HepG2 (cell line): ENCODE measurements at regions not wholly inside any gene's neighbourhood (a gene's known extent, or its start where the extent isn't known, plus 50 kb on each side); places are given as distances from the start of the nearest gene placed in this dataset.

ENCODE experiments used
- ATAC-seq: fragments of 200-7000 bp; cut with Tn5 transposase; 3 replicates; pipeline ENCODE4 v1.9.1; 2020; ENCODE audit warnings: mild to moderate bottlenecking, moderate library complexity
- BruUV-seq: library from RNA; stranded (reverse); fragments of 400-500 nt; replicated peaks from 2 replicates; lab custom pipeline; 2021; lab: Mats Ljungman, UMichigan
- CTCF ChIA-PET: fragments of 300-600 bp; formaldehyde crosslinking; extraction: SDS; loops from one replicate; lab custom pipeline; 2021; ENCODE audit warnings: low total read pairs, inconsistent platforms, low intra/inter-chr PET ratio; lab: Yijun Ruan, JAX
- POLR2A ChIA-PET: fragments of 350-600 bp; sonication (Branson Sonifier 250); formaldehyde crosslinking; loops from one replicate; lab custom pipeline; 2020; ENCODE audit warnings: antibody characterized with exemption, inconsistent platforms; lab: Yijun Ruan, JAX
- DNase-seq: peaks from one replicate; pipeline ENCODE4 v3.0.0-alpha.2; 2015; ENCODE audit warnings: low spot score
- FAIRE-seq: peaks from 3 replicates; lab custom pipeline; 2011; peaks lifted over from hg19 to GRCh38; lab: Jason Lieb, UNC
- H2AFZ ChIP-seq: one replicate; pipeline ENCODE4 v1.6.1; 2011; ENCODE audit warnings: low read length, inconsistent platforms
- H3K27ac ChIP-seq: fragments of 300-600 bp; 3 replicates; pipeline ENCODE4 v1.8.0; 2011; ENCODE audit warnings: mixed run types, mild to moderate bottlenecking, mixed read lengths, low read length, inconsistent platforms; ENCODE audit not compliant: insufficient read depth; ENCODE audit errors: extremely low read length
- H3K27me3 ChIP-seq, 2 experiments: fragments of 200-600 bp in 1 of 2; 2 replicates in 1 of 2; 3 replicates in 1 of 2; pipeline versions ENCODE4 v1.6.0 to v1.8.0; 2011; ENCODE audit warnings: low read length in 2 of 2, mild to moderate bottlenecking in 2 of 2, moderate library complexity in 2 of 2, inconsistent platforms in 1 of 2; ENCODE audit not compliant: insufficient read depth in 2 of 2, control insufficient read depth in 1 of 2
- H3K36me3 ChIP-seq, 2 experiments: fragments of 200-600 bp in 1 of 2; replicated peaks in 1 of 2; 2 replicates in 1 of 2; 3 replicates in 1 of 2; pipeline versions ENCODE4 v1.5.1 to v1.8.0; 2011; ENCODE audit warnings: low read length in 2 of 2, inconsistent platforms in 1 of 2; ENCODE audit not compliant: insufficient read depth in 2 of 2, control insufficient read depth in 1 of 2
- H3K4me1 ChIP-seq: 2 replicates; pipeline ENCODE4 v1.5.1; 2012; ENCODE audit warnings: low read length, inconsistent platforms; ENCODE audit not compliant: insufficient read depth
- H3K4me2 ChIP-seq: 2 replicates; pipeline ENCODE4 v1.6.0; 2011; ENCODE audit warnings: low read depth, low read length, inconsistent platforms
- H3K4me3 ChIP-seq, 3 experiments: fragments of 200-600 bp in 1 of 3; sonication (generic), shearing (Covaris generic) in 1 of 3; replicated peaks in 1 of 3; 2 replicates each; pipeline ENCODE4 v1.5.1; 2011 to 2016; ENCODE audit warnings: low read length in 3 of 3, inconsistent platforms in 2 of 3, low read depth in 2 of 3, mild to moderate bottlenecking in 2 of 3, control low read depth in 1 of 3, mixed read lengths in 1 of 3; ENCODE audit not compliant: insufficient read depth in 1 of 3
- H3K79me2 ChIP-seq: one replicate; pipeline ENCODE4 v1.6.1; 2011; ENCODE audit warnings: low read length, inconsistent platforms; ENCODE audit not compliant: insufficient read depth
- H3K9ac ChIP-seq: 2 replicates; pipeline ENCODE4 v1.6.0; 2011; ENCODE audit warnings: mild to moderate bottlenecking, low read depth, low read length, inconsistent platforms; ENCODE audit not compliant: insufficient read depth
- H3K9me3 ChIP-seq: 2 replicates; pipeline ENCODE4 v1.5.1; 2012; ENCODE audit warnings: mild to moderate bottlenecking, low read length
- H4K20me1 ChIP-seq: 2 replicates; pipeline ENCODE4 v1.6.0; 2011; ENCODE audit warnings: inconsistent platforms, mild to moderate bottlenecking, low read length, moderate library complexity; ENCODE audit not compliant: insufficient read depth
- CBX5 ChIP-seq: sonication (generic); formaldehyde crosslinking; IDR thresholded peaks from 2 replicates; pipeline ENCODE4 v1.4.0; 2020; ENCODE audit warnings: missing genetic modification reagents, borderline replicate concordance
- GPN1 ChIP-seq: sonication (generic); formaldehyde crosslinking; IDR thresholded peaks from 2 replicates; pipeline ENCODE4 v1.5.1; 2020; ENCODE audit warnings: missing genetic modification reagents, borderline replicate concordance
- HOXA9 ChIP-seq: sonication (generic); formaldehyde crosslinking; IDR thresholded peaks from 2 replicates; pipeline ENCODE4 v1.8.1; 2022; ENCODE audit warnings: missing genetic modification reagents, mild to moderate bottlenecking, moderate library complexity, borderline replicate concordance
- NR2F2 ChIP-seq: IDR thresholded peaks from 2 replicates; pipeline ENCODE4 v1.6.1; 2012; ENCODE audit warnings: low read depth, inconsistent platforms, borderline replicate concordance
- PCBP1 ChIP-seq: fragments of 200-400 bp; formaldehyde crosslinking; IDR thresholded peaks from 2 replicates; pipeline ENCODE4 v1.6.1; 2017; ENCODE audit warnings: mild to moderate bottlenecking, low read depth, low read length, borderline replicate concordance
- RELA ChIP-seq: sonication (generic); formaldehyde crosslinking; IDR thresholded peaks from 2 replicates; pipeline ENCODE4 v1.4.0; 2020; ENCODE audit warnings: missing genetic modification reagents
- SAP130 ChIP-seq: IDR thresholded peaks from 2 replicates; pipeline ENCODE4 v1.6.1; 2016; ENCODE audit warnings: low read depth
- ZBTB8A ChIP-seq: sonication (generic); formaldehyde crosslinking; IDR thresholded peaks from 2 replicates; pipeline ENCODE4 v1.4.0; 2020; ENCODE audit warnings: mild to moderate bottlenecking, low read depth, missing genetic modification reagents, borderline replicate concordance
- ZNF101 ChIP-seq: sonication (generic); formaldehyde crosslinking; IDR thresholded peaks from 2 replicates; pipeline ENCODE4 v1.4.0; 2020; ENCODE audit warnings: mild to moderate bottlenecking, low read depth, missing genetic modification reagents, borderline replicate concordance
- ZNF879 ChIP-seq: sonication (generic); formaldehyde crosslinking; IDR thresholded peaks from 2 replicates; pipeline ENCODE4 v1.8.1; 2023; ENCODE audit warnings: missing genetic modification reagents
- ZSCAN31 ChIP-seq: sonication (generic); formaldehyde crosslinking; IDR thresholded peaks from 2 replicates; pipeline ENCODE4 v1.5.0; 2020; ENCODE audit warnings: low read depth, mild to moderate bottlenecking, missing genetic modification reagents
- WGBS: methylation state at CpG from one replicate; pipeline ENCODE4 v1.1.6; 2017; ENCODE audit warnings: low lambda C conversion rate; 5-methylcytosine and 5-hydroxymethylcytosine counted together
- in situ Hi-C: cut with HindIII; loops from 2 replicates; pipeline ENCODE4 v1.10.0; 2017; ENCODE audit warnings: low pct_unique_long_range_greater_than_20kb; ENCODE audit not compliant: extremely low pct_ligation_motif_present
- intact Hi-C: fragments of 100-400 bp; cut with micrococcal nuclease; formaldehyde crosslinking; loops from one replicate; pipeline ENCODE4 v1.10.0; 2022; ENCODE audit not compliant: unreplicated experiment

DNA sequence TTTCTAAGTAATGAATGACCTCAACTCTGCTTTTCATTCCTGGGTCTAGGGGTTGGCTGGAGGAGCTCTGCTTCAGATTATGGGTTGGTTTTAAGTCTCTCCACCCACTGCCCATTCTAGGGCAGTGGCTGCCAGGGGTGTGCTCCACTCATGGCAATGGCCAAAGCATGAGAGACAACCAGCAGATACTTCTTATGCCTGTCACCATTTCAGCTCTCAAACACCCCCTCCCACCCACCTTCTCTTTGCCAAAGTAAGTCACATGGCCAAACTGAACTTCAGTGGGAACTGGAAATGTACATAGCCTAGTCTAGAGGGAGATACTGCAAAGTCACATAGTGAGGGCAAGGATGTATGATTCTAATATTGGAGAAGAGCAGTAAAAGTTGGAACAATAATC is 285.3 kb downstream of the RPLP1 start (continued):
- TF ChIP-seq ZNF879 (CRISPR knock-in tag): no peak
- no peak for TF ChIP-seq GPN1 (CRISPR knock-in tag)
- TF ChIP-seq RELA: no peak
- TF ChIP-seq ZBTB8A (CRISPR knock-in tag): no peak
- TF ChIP-seq SAP130 (CRISPR knock-in tag): no peak

DNA sequence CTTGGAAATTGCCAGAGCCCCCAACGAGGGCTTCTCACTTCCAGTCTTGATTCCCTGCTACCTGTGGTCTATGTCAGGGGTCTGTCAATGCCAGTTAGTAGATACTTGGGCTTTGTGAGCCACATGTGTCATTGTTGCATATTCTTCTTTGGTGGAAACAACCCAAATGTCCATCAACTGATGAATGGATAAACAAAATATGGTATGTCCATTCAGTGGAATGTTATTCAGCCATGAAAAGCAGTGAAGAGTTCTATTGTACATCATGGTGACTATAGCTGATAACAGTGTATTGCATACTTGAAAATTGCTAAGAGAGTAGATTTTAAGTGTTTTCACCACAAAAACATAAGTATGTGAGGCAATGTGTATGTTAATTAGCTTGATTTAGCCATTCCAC is 288.1 kb downstream of the RPLP1 start:
- no TSS peak for BruUV-seq
- H3K27ac ChIP-seq: no peak overlapping the region
- no peak overlapping the region for H3K4me3 ChIP-seq
- intact Hi-C loops: no loop called here
- ATAC-seq: no peak
- H4K20me1 ChIP-seq: no peaks in the 10 kb centered on the region
- no peaks in the 10 kb centered on the region for H3K9me3 ChIP-seq
- H3K36me3 ChIP-seq: no peaks in the 10 kb centered on the region
- no peaks in the 10 kb centered on the region for H3K4me1 ChIP-seq
- no peak for FAIRE-seq
- H3K9ac ChIP-seq: no peak overlapping the region
- H3K27me3 ChIP-seq: peaks cover 0 to 39% of the 10 kb centered on the region in 2 experiments; a peak in 3 of 5 replicates
- CTCF ChIA-PET: no interaction called here
- H3K4me2 ChIP-seq: no peak overlapping the region
- POLR2A ChIA-PET: no interaction called here
- in situ Hi-C loops: no loop called here
- TF ChIP-seq HOXA9 (CRISPR knock-in tag): no peak
- TF ChIP-seq ZNF101 (CRISPR knock-in tag): no peak
- no peak for TF ChIP-seq NR2F2
- TF ChIP-seq PCBP1: no peak
- no peak for TF ChIP-seq ZSCAN31 (CRISPR knock-in tag)
- TF ChIP-seq CBX5 (CRISPR knock-in tag): no peak
- no peaks in the 10 kb centered on the region for H3K79me2 ChIP-seq
- H2AFZ ChIP-seq: no peak overlapping the region
- 0% methylated on average over 1 of the region's 1 CpG for WGBS
- no peak for DNase-seq
